BJ (cell line): ENCODE measurements at regions not wholly inside any gene's neighbourhood (a gene's known extent, or its start where the extent isn't known, plus 50 kb on each side); places are given as distances from the start of the nearest gene placed in this dataset.

ENCODE experiments used
- CTCF ChIA-PET: fragments of 350-600 bp; formaldehyde crosslinking; extraction: SDS; loops from one replicate; lab custom pipeline; 2021; ENCODE audit warnings: antibody characterized with exemption, inconsistent platforms; lab: Yijun Ruan, JAX
- POLR2A ChIA-PET: fragments of 300-600 bp; sonication (Branson Sonifier 250); formaldehyde crosslinking; extraction: SDS; loops from one replicate; lab custom pipeline; 2021; ENCODE audit warnings: antibody characterized with exemption; lab: Charles Lee
- DNase-seq: peaks from one replicate; pipeline ENCODE4 v3.0.0-alpha.2; 2011; ENCODE audit warnings: low read depth
- H3K27me3 ChIP-seq: 2 replicates; pipeline ENCODE4 v1.6.0; 2011; ENCODE audit warnings: low read length; ENCODE audit not compliant: control insufficient read depth, insufficient read depth
- H3K36me3 ChIP-seq: 2 replicates; pipeline ENCODE4 v1.5.1; 2011; ENCODE audit warnings: low read length; ENCODE audit not compliant: control insufficient read depth, insufficient read depth
- H3K4me3 ChIP-seq: 2 replicates; pipeline ENCODE4 v1.5.1; 2011; ENCODE audit warnings: low read depth, mild to moderate bottlenecking, control low read depth, low read length
- CTCF ChIP-seq: IDR thresholded peaks from 2 replicates; pipeline ENCODE4 v1.5.1; 2011; ENCODE audit warnings: low read depth, mild to moderate bottlenecking, control low read depth, inconsistent platforms, low read length, moderate library complexity; ENCODE audit not compliant: insufficient read depth

GRCh38 chr15:70505936-70506912 lies 257.1 kb downstream of the UACA start:
- no peak for DNase-seq
- CTCF ChIA-PET, result interaction anchor here (1.5 to 3.6 kb wide), 3 partner anchors 8 to 19 kb away, joined by 5 to 17 read pairs (median 7); no protein-coding TSS in a partner anchor
- POLR2A ChIA-PET, result no interaction called here

GRCh38 chr15:70505411-70505919 lies 257.9 kb downstream of the UACA start:
- ChIA-PET POLR2A (interaction anchor here (0.6 to 0.9 kb wide), 2 partner anchors 21 to 160 kb away, joined by 3 to 4 read pairs; no protein-coding TSS in a partner anchor), CTCF (interaction anchor here (1.2 to 3.6 kb wide), 4 partner anchors 9 to 39 kb away, joined by 3 to 17 read pairs (median 6); no protein-coding TSS in a partner anchor)
- no peak for TF ChIP-seq CTCF
- no peaks in the 10 kb centered on the region for H3K36me3 ChIP-seq
- H3K4me3 ChIP-seq, result no peak overlapping the region
- DNase-seq, result peak; percentile 51
- peaks cover 3% of the 10 kb centered on the region for H3K27me3 ChIP-seq

More at GRCh38 chr15:70505936-70506912, 257.1 kb downstream of the UACA start:
- no peak for TF ChIP-seq CTCF
- no peaks in the 10 kb centered on the region for H3K36me3 ChIP-seq
- H3K4me3 ChIP-seq, result no peak overlapping the region
- peaks cover 3% of the 10 kb centered on the region for H3K27me3 ChIP-seq

- Histone ChIP-seq H3K4me3 (no peak overlapping the region), H3K27me3 (peaks cover 3% of the 10 kb centered on the region), H3K36me3 (no peaks in the 10 kb centered on the region)
- no peak for TF ChIP-seq CTCF
- POLR2A ChIA-PET, result interaction anchor here (0.6 to 0.9 kb wide), 2 partner anchors 22 to 161 kb away, joined by 3 to 4 read pairs; no protein-coding TSS in a partner anchor
- DNase-seq, result no peak
- CTCF ChIA-PET, result interaction anchor here (0.8 to 3.6 kb wide), 5 partner anchors 9 to 38 kb away, joined by 3 to 17 read pairs (median 5); no protein-coding TSS in a partner anchor
Measured at GRCh38 chr15:70504988-70505387, 258.4 kb downstream of the UACA start.

GRCh38 chr15:70504299-70504951 lies 258.9 kb downstream of the UACA start:
- ChIA-PET CTCF (interaction anchor here (0.8 to 3.6 kb wide), 5 partner anchors 8 to 38 kb away, joined by 3 to 17 read pairs (median 5); no protein-coding TSS in a partner anchor), POLR2A (interaction anchor here (0.9 kb wide), 1 partner anchor 22 kb away, joined by 3 read pairs; no protein-coding TSS in a partner anchor)
- no peak for TF ChIP-seq CTCF
- Histone ChIP-seq H3K4me3 (no peak overlapping the region), H3K36me3 (no peaks in the 10 kb centered on the region), H3K27me3 (peaks cover 3% of the 10 kb centered on the region)
- no peak for DNase-seq
